ENCODE measurements at regions not wholly inside any gene's neighbourhood (a gene's known extent, or its start where the extent isn't known, plus 50 kb on each side); places are given as distances from the start of the nearest gene placed in this dataset.

DNA sequence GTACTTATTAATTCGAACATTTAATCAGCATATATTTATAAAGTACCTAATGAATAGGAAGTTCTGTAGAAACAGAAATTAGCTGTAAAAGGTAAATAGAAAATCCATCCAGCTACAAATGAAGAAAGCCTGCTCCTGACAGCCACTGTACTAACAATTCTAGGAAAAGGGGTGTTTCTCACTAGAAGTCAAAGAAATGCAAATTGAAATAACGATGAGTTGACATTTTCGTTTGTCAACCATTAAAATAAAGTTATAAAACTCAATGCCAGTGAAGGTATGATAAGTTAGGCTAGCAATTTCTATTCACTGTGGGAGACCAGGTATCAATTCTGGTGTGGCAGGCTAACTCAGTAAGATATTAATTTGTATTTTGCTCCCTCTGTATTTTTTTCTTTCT lies 198.0 kb downstream of the ARL4C start:
- TF ChIP-seq TAF1 (IDR thresholded peaks at IDR 0.05; ENCODE audit: borderline replicate concordance, low read depth, low read length) (no peak), POLR2AphosphoS5 (IDR thresholded peaks at IDR 0.05; ENCODE audit: low read depth, low read length) (no peak)
- DNase-seq (ENCODE audit: insufficient read length): no peak
- FAIRE-seq: no peak

DNA sequence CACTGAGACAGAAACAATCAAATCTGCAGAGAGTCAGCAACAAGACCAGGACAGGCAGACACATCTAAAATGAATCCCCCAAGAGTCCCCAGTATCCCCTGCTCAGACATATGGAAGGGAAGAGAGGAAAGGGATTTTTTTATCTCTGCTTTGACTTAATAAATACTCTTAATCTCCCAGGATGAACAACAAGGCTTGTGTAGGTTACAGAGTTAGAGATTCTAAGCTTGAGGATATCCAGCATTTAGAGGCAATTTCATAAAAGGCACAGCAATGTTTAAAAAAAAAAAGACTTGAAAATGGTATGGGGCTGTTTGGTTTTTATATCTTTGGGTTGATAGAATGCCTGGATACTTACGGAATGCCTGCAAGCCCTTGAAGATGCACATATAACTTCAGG lies 199.9 kb downstream of the ARL4C start:
- FAIRE-seq (no peak), DNase-seq (ENCODE audit: insufficient read length) (no peak)
- no peak for TF ChIP-seq POLR2AphosphoS5 (IDR thresholded peaks at IDR 0.05; ENCODE audit: low read depth, low read length)
- TF ChIP-seq POLR2A (IDR thresholded peaks at IDR 0.05; ENCODE audit: low read depth, low read length): no peak
- TF ChIP-seq TAF1 (IDR thresholded peaks at IDR 0.05; ENCODE audit: borderline replicate concordance, low read depth, low read length): no peak

DNA sequence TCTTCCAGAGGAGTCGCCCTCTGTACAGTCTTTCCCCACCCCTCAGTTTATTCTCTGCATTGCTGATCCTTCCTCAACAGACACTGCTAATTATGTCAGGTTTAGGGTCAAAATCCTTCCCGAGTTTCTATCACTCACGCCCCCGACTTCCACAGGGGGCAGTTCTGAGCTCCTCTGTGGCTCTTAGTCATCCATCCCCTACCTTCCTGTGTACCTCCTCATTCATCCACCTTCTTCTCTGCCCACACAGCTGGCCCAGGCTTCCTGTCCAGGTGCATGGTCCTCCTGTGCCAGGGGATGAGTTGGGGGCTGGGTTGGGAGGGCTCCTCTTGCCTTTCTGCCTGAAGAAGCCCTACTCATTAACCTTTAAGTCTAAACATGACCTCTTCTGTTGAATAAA lies 202.9 kb downstream of the ARL4C start:
- DNase-seq (ENCODE audit: insufficient read length) (no peak), FAIRE-seq (no peak)
- TF ChIP-seq POLR2AphosphoS5 (IDR thresholded peaks at IDR 0.05; ENCODE audit: low read depth, low read length): no peak
- TF ChIP-seq POLR2A (IDR thresholded peaks at IDR 0.05; ENCODE audit: low read depth, low read length): no peak
- no peak for TF ChIP-seq TAF1 (IDR thresholded peaks at IDR 0.05; ENCODE audit: borderline replicate concordance, low read depth, low read length)

DNA sequence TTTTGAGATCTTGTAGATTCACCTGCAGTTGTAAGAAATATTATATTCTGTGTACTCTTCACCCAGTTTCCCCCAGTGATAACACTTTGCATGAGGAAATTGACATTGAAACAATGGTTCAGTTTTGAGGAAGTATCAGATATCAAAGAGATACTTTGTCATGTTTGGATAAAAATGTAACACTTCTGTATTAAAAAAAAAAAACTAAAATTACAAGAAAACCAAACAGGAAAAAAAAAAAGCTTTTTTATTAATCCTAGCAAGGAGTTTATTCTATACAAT lies 204.0 kb downstream of the ARL4C start:
- no peak for TF ChIP-seq POLR2AphosphoS5 (IDR thresholded peaks at IDR 0.05; ENCODE audit: low read depth, low read length)
- TF ChIP-seq POLR2A (IDR thresholded peaks at IDR 0.05; ENCODE audit: low read depth, low read length): no peak
- no peak for TF ChIP-seq TAF1 (IDR thresholded peaks at IDR 0.05; ENCODE audit: borderline replicate concordance, low read depth, low read length)
- no peak for DNase-seq (ENCODE audit: insufficient read length)
- FAIRE-seq: no peak

DNA sequence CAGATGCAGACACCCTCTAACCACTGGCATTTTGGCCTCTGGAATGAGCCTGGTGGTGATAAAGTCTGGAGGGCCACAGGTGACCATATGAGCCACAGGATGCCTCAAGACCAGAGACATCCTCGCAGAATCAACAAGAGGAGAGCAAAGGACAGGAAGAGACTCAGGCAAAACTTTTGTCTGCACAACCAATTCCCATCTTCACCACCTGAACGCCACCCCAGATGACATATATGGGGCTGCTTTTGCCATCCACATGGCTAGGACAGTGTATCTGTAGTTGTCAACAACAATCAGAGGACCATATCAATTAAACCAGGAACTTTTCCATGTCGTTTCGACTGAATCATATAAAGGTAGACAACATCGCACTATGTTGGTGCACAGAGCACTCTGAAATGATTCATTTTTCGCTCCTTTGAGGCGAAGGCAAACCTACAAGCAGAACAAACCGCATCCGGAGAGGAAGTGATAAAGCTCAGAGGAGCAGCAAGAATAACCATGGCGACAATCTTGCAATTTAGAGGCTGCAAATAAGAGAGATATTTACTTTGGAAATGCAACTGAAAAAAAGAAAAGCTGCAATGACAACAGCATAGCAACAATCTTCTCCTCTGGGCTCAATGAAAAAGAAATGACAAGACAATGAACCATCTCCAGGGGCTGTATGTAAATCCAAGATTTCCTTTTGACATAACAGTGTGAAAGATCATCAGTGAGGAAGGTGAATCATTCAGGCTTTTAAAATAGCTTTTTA lies 204.5 kb downstream of the ARL4C start:
- TF ChIP-seq POLR2A (IDR thresholded peaks at IDR 0.05; ENCODE audit: low read depth, low read length): 0 out of 2 replicates have a peak, but pooled peaks have one; percentile 25
- TF ChIP-seq POLR2AphosphoS5 (IDR thresholded peaks at IDR 0.05; ENCODE audit: low read depth, low read length): no peak
- TF ChIP-seq TAF1 (IDR thresholded peaks at IDR 0.05; ENCODE audit: borderline replicate concordance, low read depth, low read length): no peak
- DNase-seq (ENCODE audit: insufficient read length): no peak

DNA sequence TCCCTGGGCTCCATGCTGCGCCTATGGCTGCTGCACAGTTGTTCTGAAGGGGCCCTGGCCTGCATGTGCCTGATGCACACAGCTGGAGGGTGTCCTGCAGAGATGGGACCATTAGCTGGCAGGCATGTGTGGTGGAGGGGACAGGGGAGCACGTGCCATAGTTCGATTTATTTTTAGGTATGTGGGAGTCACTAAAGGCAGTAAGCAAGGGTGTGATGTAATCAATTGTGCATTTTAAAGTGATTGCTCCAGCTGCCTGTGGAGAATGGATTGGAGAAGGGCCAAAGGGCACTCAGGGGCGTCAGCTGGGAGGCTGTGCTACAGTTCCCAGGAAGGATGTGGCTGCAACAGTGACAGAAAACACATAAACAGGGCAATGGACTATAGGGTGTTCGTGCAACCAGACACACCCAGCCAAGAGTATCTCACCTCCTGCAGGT lies 205.1 kb downstream of the ARL4C start:
- TF ChIP-seq TAF1 (IDR thresholded peaks at IDR 0.05; ENCODE audit: borderline replicate concordance, low read depth, low read length) (no peak), POLR2AphosphoS5 (IDR thresholded peaks at IDR 0.05; ENCODE audit: low read depth, low read length) (no peak), POLR2A (IDR thresholded peaks at IDR 0.05; ENCODE audit: low read depth, low read length) (no peak)
- FAIRE-seq (no peak), DNase-seq (ENCODE audit: insufficient read length) (no peak)

More for the DNA sequence above, 204.5 kb downstream of the ARL4C start:
- FAIRE-seq: peak; percentile 95

DNA sequence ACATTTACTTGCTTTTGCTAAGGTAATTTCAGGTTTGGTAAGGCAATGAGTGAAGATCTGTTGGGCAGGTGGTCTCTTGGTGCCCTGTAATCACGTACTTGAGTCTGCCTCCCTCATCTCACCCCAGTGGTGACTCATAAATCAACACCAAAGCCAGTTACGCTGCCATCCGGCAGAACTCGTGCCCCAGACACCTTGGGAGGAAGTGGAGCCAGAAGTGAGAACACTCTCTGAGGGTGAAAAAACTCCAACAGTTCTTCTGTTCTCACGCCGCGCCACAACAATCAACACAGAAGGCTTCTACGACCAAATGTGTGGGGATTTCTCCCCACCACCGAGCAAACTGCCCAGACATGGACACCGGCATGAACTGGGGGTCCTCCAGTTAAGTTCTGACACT lies 206.2 kb downstream of the ARL4C start:
- peak; percentile 83 for FAIRE-seq
- TF ChIP-seq POLR2A (IDR thresholded peaks at IDR 0.05; ENCODE audit: low read depth, low read length) (no peak), TAF1 (IDR thresholded peaks at IDR 0.05; ENCODE audit: borderline replicate concordance, low read depth, low read length) (no peak), POLR2AphosphoS5 (IDR thresholded peaks at IDR 0.05; ENCODE audit: low read depth, low read length) (no peak)
- DNase-seq (ENCODE audit: insufficient read length): peak; percentile 36

DNA sequence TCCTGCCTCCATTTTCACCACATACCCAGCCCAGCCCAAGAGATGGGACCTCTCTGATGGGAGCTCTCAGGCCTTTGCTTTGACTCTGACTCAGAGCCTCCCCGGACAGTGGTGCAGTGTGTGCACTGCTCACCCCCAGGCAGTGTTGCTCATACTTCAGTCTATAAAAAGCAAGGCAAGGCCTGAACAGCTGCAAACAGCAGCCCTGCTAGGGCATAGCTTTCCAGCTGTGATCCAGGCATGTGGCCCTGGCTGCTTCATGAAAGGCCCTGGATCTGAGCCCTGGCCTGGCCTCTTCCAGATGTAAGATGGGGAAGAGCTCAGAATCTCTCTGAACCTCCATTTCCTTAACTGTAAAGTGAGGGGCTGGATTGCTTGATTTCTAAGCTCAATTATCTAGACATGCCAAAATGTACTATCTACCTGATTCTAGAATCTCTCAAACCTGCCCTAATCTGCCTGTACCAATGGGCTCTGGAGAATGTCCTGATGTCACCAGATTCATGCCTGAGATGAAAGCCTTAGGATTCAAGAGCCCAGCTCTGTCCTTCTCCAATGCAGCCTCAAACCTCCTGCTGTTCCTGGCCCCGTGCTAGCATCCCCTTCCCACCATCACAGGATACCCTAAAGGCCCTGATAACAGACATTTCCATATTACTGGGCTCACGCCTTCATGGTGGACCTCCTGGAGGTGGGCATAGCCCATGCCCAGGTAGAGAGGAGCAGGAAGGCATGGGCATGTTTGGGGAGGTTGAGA lies 206.9 kb downstream of the ARL4C start:
- FAIRE-seq: peak; percentile 51
- TF ChIP-seq POLR2A (IDR thresholded peaks at IDR 0.05; ENCODE audit: low read depth, low read length): no peak
- TF ChIP-seq POLR2AphosphoS5 (IDR thresholded peaks at IDR 0.05; ENCODE audit: low read depth, low read length): no peak
- TF ChIP-seq TAF1 (IDR thresholded peaks at IDR 0.05; ENCODE audit: borderline replicate concordance, low read depth, low read length): no peak
- no peak for DNase-seq (ENCODE audit: insufficient read length)

DNA sequence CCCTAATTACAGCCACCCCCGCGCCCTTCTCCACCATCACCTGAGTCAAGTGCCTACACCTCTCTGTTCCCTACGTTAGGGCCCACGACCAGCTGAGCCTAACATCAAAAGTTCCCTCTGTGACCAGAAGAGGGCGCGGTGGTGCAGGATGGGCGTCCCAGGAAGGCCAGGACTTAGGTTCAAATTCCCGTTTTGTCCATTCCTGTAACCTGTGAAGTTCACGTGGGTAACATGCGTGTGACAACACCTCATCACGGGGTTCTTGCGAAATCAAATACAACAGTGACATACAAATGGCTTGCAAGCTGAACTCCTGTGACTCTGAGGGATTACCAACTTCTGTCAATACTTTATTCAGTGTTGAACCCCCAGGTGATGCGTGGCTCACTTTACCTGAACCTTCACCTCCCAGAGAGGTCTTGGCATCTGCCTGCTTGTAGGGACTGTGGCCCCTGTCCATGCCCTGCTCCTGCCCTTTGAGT lies 207.9 kb downstream of the ARL4C start:
- FAIRE-seq: peak; percentile 95
- DNase-seq (ENCODE audit: insufficient read length): peak; percentile 25
- no peak for TF ChIP-seq POLR2A (IDR thresholded peaks at IDR 0.05; ENCODE audit: low read depth, low read length)
- no peak for TF ChIP-seq POLR2AphosphoS5 (IDR thresholded peaks at IDR 0.05; ENCODE audit: low read depth, low read length)
- no peak for TF ChIP-seq TAF1 (IDR thresholded peaks at IDR 0.05; ENCODE audit: borderline replicate concordance, low read depth, low read length)

DNA sequence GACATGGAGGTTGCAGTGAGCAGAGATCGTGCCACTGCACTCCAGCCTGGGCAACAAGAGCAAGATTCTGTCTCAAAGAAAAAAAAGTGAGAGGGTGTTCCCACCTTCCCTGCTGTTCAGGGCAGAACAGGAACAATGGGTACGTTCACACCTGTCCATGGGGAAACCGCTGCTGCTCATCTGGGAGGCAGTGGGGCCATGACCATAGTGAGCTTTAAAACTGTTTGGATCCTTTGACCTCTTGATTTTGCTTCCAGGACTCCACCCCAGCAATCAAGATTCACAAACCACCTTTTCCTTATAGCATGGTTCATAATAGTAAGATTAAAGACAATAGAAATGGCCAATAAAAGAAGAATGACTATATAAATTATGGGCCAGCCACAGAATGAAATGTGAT lies 209.2 kb downstream of the ARL4C start:
- no peak for DNase-seq (ENCODE audit: insufficient read length)
- FAIRE-seq: no peak
- TF ChIP-seq TAF1 (IDR thresholded peaks at IDR 0.05; ENCODE audit: borderline replicate concordance, low read depth, low read length) (no peak), POLR2A (IDR thresholded peaks at IDR 0.05; ENCODE audit: low read depth, low read length) (no peak), POLR2AphosphoS5 (IDR thresholded peaks at IDR 0.05; ENCODE audit: low read depth, low read length) (no peak)

DNA sequence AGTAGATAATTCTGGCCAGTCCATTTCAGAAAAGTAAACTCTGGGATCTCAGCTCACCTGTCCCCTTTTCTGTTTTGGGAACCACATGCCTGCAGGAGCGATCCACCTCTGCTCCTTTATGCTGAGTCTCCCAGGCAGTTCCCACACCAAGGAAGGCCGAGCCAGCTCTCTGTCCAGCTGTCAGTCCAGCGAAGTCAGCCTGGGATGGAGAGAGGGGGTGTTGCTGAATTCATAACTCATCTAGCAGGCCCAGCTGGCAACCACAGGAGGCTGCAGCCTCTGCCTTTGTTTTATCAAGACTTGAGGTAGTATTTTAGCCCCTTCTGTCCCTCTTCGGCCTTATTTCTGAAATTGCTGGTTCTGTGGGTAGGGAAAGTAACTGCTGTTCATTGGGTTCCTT lies 209.9 kb downstream of the ARL4C start:
- no peak for DNase-seq (ENCODE audit: insufficient read length)
- TF ChIP-seq POLR2A (IDR thresholded peaks at IDR 0.05; ENCODE audit: low read depth, low read length): no peak
- no peak for TF ChIP-seq POLR2AphosphoS5 (IDR thresholded peaks at IDR 0.05; ENCODE audit: low read depth, low read length)
- no peak for TF ChIP-seq TAF1 (IDR thresholded peaks at IDR 0.05; ENCODE audit: borderline replicate concordance, low read depth, low read length)
- FAIRE-seq: no peak

DNA sequence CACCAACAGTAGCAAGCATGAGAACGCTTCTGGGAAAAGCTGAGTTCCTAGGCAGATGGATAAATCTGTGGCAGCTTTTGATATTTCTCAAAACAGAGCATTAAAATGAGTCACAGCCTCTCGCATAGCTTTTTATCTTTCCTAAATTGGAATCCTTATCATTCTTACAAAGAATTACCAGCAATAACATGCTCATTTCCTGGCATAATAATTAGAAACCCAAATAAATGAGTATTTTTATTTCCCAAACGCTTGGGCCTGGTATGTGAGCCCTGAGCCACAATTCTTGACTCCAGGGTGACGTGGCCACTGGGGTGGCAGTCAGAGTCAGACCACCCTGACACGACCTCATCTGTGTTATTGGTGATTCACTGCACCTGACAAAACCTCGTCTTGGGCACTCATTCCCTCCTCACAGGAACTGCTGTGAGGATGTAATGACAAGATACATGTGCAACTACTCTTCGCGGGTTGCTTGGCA lies 210.7 kb downstream of the ARL4C start:
- DNase-seq (ENCODE audit: insufficient read length) (no peak), FAIRE-seq (no peak)
- TF ChIP-seq POLR2AphosphoS5 (IDR thresholded peaks at IDR 0.05; ENCODE audit: low read depth, low read length) (no peak), TAF1 (IDR thresholded peaks at IDR 0.05; ENCODE audit: borderline replicate concordance, low read depth, low read length) (no peak), POLR2A (IDR thresholded peaks at IDR 0.05; ENCODE audit: low read depth, low read length) (no peak)
